GM19023 (cell line): ENCODE measurements at regions not wholly inside any gene's neighbourhood (a gene's known extent, or its start where the extent isn't known, plus 50 kb on each side); places are given as distances from the start of the nearest gene placed in this dataset.

Experiments used
- ATAC-seq: cut with Tn5 transposase; IDR thresholded peaks from one replicate; pipeline ENCODE4 v1.9.1; 2021; ENCODE audit warnings: mild to moderate bottlenecking, moderate library complexity; ENCODE audit not compliant: unreplicated experiment

GRCh38 chr11:116510886-116511650 lies 261.7 kb downstream of the BUD13 start:
- ATAC-seq = no peak

- ATAC-seq = no peak
Observed at GRCh38 chr11:116510166-116510565, 262.6 kb downstream of the BUD13 start.

GRCh38 chr11:116509551-116509950 lies 263.2 kb downstream of the BUD13 start:
- ATAC-seq = no peak

- ATAC-seq = no peak
Observed at GRCh38 chr11:116507849-116508695, 264.7 kb downstream of the BUD13 start.

GRCh38 chr11:116507016-116507415 lies 265.8 kb downstream of the BUD13 start:
- no peak for ATAC-seq

GRCh38 chr11:116506263-116506825 lies 266.4 kb downstream of the BUD13 start:
- ATAC-seq = no peak

GRCh38 chr11:116505298-116506262 lies 267.2 kb downstream of the BUD13 start:
- ATAC-seq = no peak

- no peak for ATAC-seq
Observed at GRCh38 chr11:116504541-116505297, 268.1 kb downstream of the BUD13 start.

GRCh38 chr11:116503216-116504160 lies 269.3 kb downstream of the BUD13 start:
- ATAC-seq = no peak

GRCh38 chr11:116502641-116503061 lies 270.1 kb downstream of the BUD13 start:
- no peak for ATAC-seq

GRCh38 chr11:116501728-116502127 lies 271.1 kb downstream of the BUD13 start:
- no peak for ATAC-seq

- ATAC-seq = no peak
Observed at GRCh38 chr11:116500947-116501602, 271.7 kb downstream of the BUD13 start.

- no peak for ATAC-seq
Observed at GRCh38 chr11:116500026-116500946, 272.5 kb downstream of the BUD13 start.

- no peak for ATAC-seq
Observed at GRCh38 chr11:116499396-116500003, 273.3 kb downstream of the BUD13 start.

GRCh38 chr11:116498161-116498560 lies 274.6 kb downstream of the BUD13 start:
- no peak for ATAC-seq

- no peak for ATAC-seq
Observed at GRCh38 chr11:116492600-116492999, 280.2 kb downstream of the BUD13 start.
